ENCODE measurements at regions not wholly inside any gene's neighbourhood (a gene's known extent, or its start where the extent isn't known, plus 50 kb on each side); places are given as distances from the start of the nearest gene placed in this dataset.

- WGBS, 2 experiments (ENCODE audit: extremely low coverage in 1 of 2, insufficient coverage in 1 of 2, insufficient read length in 1 of 2, insufficient replicate concordance in 2 of 2, low coverage in 1 of 2, low lambda C conversion rate in 2 of 2, missing lambda C conversion rate in 1 of 2): 94% methylated on average over 3 of the region's 3 CpGs; no CpG with 5 or more reads in 1 of the 2 experiments
- H3K27ac ChIP-seq (ENCODE audit: low read depth, low read length): no peak overlapping the region
- no peak for DNase-seq (ENCODE audit: low read depth in 1 of 2, low spot score in 2 of 2)
- POLR2A ChIA-PET (ENCODE audit: partially characterized antibody): no interaction called here
- H3K4me3 ChIP-seq (ENCODE audit: extremely low read depth in 1 of 4, insufficient read depth in 2 of 4, low read depth in 3 of 4, low read length in 4 of 4): no peak overlapping the region
- CTCF ChIA-PET (ENCODE audit: partially characterized antibody): interaction anchor here (1.4 kb wide), 1 partner anchor 12 kb away, joined by 3 read pairs; no protein-coding TSS in a partner anchor
- H3K23ac ChIP-seq (ENCODE audit: insufficient read length): no peak overlapping the region
- no peak overlapping the region for H3K14ac ChIP-seq (ENCODE audit: insufficient read length)
- H4K91ac ChIP-seq (replicated peaks; ENCODE audit: insufficient read length, low read length): no peak overlapping the region
- H3K4ac ChIP-seq (replicated peaks; ENCODE audit: insufficient read length, low read depth, low read length): no peak overlapping the region
- no peaks in the 10 kb centered on the region for H3K9me3 ChIP-seq (ENCODE audit: insufficient read depth in 2 of 2, low read depth in 1 of 2, low read length in 1 of 2)
- no peaks in the 10 kb centered on the region for H3K23me2 ChIP-seq (ENCODE audit: low read depth, low read length)
- no peak overlapping the region for H3K4me2 ChIP-seq (ENCODE audit: insufficient read depth in 1 of 2, low read depth in 2 of 2, low read length in 2 of 2)
- H2BK15ac ChIP-seq (ENCODE audit: low read length): no peak overlapping the region
- no peak overlapping the region for H2AK5ac ChIP-seq (ENCODE audit: low read depth, low read length)
- no peak overlapping the region for H4K5ac ChIP-seq (ENCODE audit: insufficient read length, low read depth, low read length)
- H3K36me3 ChIP-seq (ENCODE audit: control insufficient read depth in 2 of 4, insufficient read depth in 4 of 4, low read length in 3 of 4): no peaks in the 10 kb centered on the region
- no peak overlapping the region for H3K18ac ChIP-seq (ENCODE audit: extremely low read depth, low read length)
- H3K56ac ChIP-seq (replicated peaks; ENCODE audit: insufficient read length, low read depth, low read length): no peak overlapping the region
- H2AFZ ChIP-seq (ENCODE audit: low read length): no peak overlapping the region
- no peak overlapping the region for H2BK120ac ChIP-seq (replicated peaks; ENCODE audit: low read depth, low read length)
- no peaks in the 10 kb centered on the region for H3K4me1 ChIP-seq (replicated peaks in 1 of 4; ENCODE audit: control insufficient read depth in 3 of 4, insufficient read depth in 4 of 4, low read length in 3 of 4)
- no peaks in the 10 kb centered on the region for H3K79me1 ChIP-seq (ENCODE audit: low read depth, low read length)
- no peak overlapping the region for H2BK20ac ChIP-seq (ENCODE audit: low read length)
- H3K9ac ChIP-seq (replicated peaks in 1 of 4; ENCODE audit: extremely low read depth in 1 of 4, low read depth in 3 of 4, low read length in 3 of 4): no peak overlapping the region
- no peaks in the 10 kb centered on the region for H3K79me2 ChIP-seq (ENCODE audit: control insufficient read depth in 1 of 2, insufficient read depth in 2 of 2, low read length in 2 of 2)
- no peak for FAIRE-seq
- no peaks in the 10 kb centered on the region for H3K27me3 ChIP-seq (replicated peaks in 1 of 4; ENCODE audit: control insufficient read depth in 3 of 4, extremely low read depth in 1 of 4, insufficient read depth in 3 of 4, low read length in 3 of 4)
- no peak overlapping the region for H4K8ac ChIP-seq (ENCODE audit: extremely low read depth, insufficient read depth, low read length)
- no peaks in the 10 kb centered on the region for H4K20me1 ChIP-seq (replicated peaks in 1 of 2; ENCODE audit: control insufficient read depth in 1 of 2, insufficient read depth in 2 of 2, low read length in 2 of 2)
- no peak overlapping the region for H2BK12ac ChIP-seq (ENCODE audit: low read depth, low read length)
- TF ChIP-seq TEAD4 (IDR thresholded peaks at IDR 0.05; ENCODE audit: low read depth, low read length): no peak
- no peak for TF ChIP-seq JUN (IDR thresholded peaks at IDR 0.05; ENCODE audit: low read depth, low read length)
- TF ChIP-seq CHD1 (IDR thresholded peaks at IDR 0.05; ENCODE audit: low read depth, low read length): no peak
- no peak for TF ChIP-seq ZNF274 (IDR thresholded peaks at IDR 0.05; ENCODE audit: borderline replicate concordance, extremely low read depth, low read length)
- TF ChIP-seq SP4 (IDR thresholded peaks at IDR 0.05; ENCODE audit: low read length): no peak
- no peak for TF ChIP-seq HDAC6 (IDR thresholded peaks at IDR 0.05; ENCODE audit: low read depth, low read length)
- no peak for TF ChIP-seq KDM5A (IDR thresholded peaks at IDR 0.05; ENCODE audit: low read length)
- TF ChIP-seq POU5F1 (IDR thresholded peaks at IDR 0.05; ENCODE audit: low read depth, low read length): no peak
- no peak for TF ChIP-seq SIRT6 (IDR thresholded peaks at IDR 0.05; ENCODE audit: low read length)
- TF ChIP-seq KDM1A (IDR thresholded peaks at IDR 0.05; ENCODE audit: borderline replicate concordance, low read length): no peak
- no peak overlapping the region for H2BK5ac ChIP-seq (ENCODE audit: low read depth, low read length)
Measured at GRCh38 chr1:229769006-229769405, 143.0 kb downstream of the URB2 start.
